Activated CD4-positive, alpha-beta T cell treated with anti-CD3 and anti-CD28 coated beads, Interleukin-2, amount 10 ng/mL, durations not matched to agents 24 days and 14 days (primary cell): ENCODE measurements at regions not wholly inside any gene's neighbourhood (a gene's known extent, or its start where the extent isn't known, plus 50 kb on each side); places are given as distances from the start of the nearest gene placed in this dataset.

Experiments
- DNase-seq: peaks from one replicate; pipeline ENCODE4 v3.0.0; 2022
- H3K27ac Mint-ChIP-seq: one replicate; pipeline ENCODE4 v1.8.0; 2022; ENCODE audit warnings: mild to moderate bottlenecking, mixed read lengths
- H3K27me3 Mint-ChIP-seq: one replicate; pipeline ENCODE4 v1.8.0; 2022; ENCODE audit warnings: mixed read lengths
- H3K36me3 Mint-ChIP-seq: one replicate; pipeline ENCODE4 v1.8.0; 2022; ENCODE audit warnings: low read depth, mild to moderate bottlenecking, mixed read lengths
- H3K4me1 Mint-ChIP-seq: one replicate; pipeline ENCODE4 v1.8.0; 2021; ENCODE audit warnings: mixed read lengths
- H3K4me3 Mint-ChIP-seq: one replicate; pipeline ENCODE4 v1.8.0; 2022; ENCODE audit warnings: mild to moderate bottlenecking, moderate library complexity, mixed read lengths
- H3K9me3 Mint-ChIP-seq: one replicate; pipeline ENCODE4 v1.8.0; 2021; ENCODE audit warnings: mixed read lengths
- intact Hi-C: fragments of 100-400 bp; cut with micrococcal nuclease; formaldehyde crosslinking; loops from one replicate; pipeline ENCODE4 v1.15.1; 2023

DNA sequence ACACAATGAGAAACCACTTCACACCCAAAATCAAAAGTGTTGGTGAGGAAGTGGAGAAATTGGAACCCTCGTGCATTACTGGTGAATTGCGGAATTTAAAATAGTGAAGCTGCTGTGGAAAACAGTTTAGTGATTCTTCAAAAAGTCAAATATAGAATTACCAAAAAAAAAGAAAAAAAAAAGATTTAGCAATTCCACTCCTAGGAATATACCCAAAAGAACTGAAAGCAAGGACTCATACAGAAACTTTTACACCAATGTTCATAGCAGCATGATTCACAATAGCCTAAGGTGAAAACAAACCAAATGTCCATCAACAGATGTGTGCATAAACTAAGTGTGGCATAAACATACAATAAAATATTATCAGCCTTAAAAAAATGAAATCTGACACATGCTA, 364.3 kb upstream of the FAM241A start:
- no peak for DNase-seq
- Mint-ChIP-seq H3K9me3 (no peaks in the 10 kb centered on the region), H3K4me1 (no peaks in the 10 kb centered on the region), H3K27ac (no peak overlapping the region), H3K27me3 (no peaks in the 10 kb centered on the region), H3K4me3 (no peak overlapping the region), H3K36me3 (no peaks in the 10 kb centered on the region)
- intact Hi-C loops, result no loop called here

DNA sequence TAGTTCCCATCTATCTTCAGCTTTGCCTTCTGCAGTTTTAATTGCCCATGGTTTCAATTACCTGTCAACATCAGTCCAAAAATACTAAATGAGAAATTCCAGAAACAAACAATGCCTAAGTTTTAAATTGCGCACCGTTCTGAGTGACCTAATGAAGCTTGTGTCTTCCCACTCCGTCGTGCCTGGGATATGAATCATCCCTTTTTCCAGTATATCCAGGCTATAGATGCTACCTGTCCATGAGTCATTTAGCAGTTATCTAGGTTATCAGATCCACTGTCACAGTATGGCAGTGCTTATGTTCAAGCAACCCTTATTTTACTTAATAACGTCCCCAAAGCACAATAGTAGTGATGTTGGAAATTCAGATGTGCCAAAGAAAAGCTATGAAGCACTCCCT, 363.6 kb upstream of the FAM241A start:
- no peaks in the 10 kb centered on the region for H3K4me1 Mint-ChIP-seq

DNA sequence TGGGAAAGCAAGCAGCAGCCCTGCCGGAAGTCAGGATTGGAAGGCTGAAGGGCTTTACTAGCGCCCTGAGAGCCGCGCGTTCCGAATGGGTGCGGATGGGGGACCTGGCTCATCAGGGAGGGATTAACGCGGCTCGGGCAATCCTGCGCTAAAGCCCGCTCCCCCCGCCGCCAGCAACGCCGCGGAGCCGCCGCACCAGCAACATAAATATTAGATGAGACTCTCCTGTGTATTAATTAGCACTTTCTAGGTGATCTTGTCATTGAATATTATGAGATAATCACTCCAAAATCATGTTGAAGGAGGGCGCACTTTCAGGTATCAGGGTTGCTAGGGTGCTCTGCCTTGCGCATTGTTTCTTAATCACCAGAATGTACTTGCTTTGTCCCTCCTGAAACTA, 357.2 kb upstream of the FAM241A start:
- no peaks in the 10 kb centered on the region for H3K4me1 Mint-ChIP-seq
- no peak overlapping the region for H3K4me3 Mint-ChIP-seq
- H3K27ac Mint-ChIP-seq, result no peak overlapping the region
- H3K27me3 Mint-ChIP-seq, result peaks cover 8% of the 10 kb centered on the region
- no peak for DNase-seq
- no peaks in the 10 kb centered on the region for H3K9me3 Mint-ChIP-seq
- intact Hi-C loops, result no loop called here
- no peaks in the 10 kb centered on the region for H3K36me3 Mint-ChIP-seq

More for the DNA sequence above, 363.6 kb upstream of the FAM241A start:
- no peak overlapping the region for H3K4me3 Mint-ChIP-seq
- no peaks in the 10 kb centered on the region for H3K36me3 Mint-ChIP-seq
- no peak for DNase-seq
- no peaks in the 10 kb centered on the region for H3K9me3 Mint-ChIP-seq
- no peaks in the 10 kb centered on the region for H3K27me3 Mint-ChIP-seq
- H3K27ac Mint-ChIP-seq, result no peak overlapping the region
- intact Hi-C loops, result no loop called here

DNA sequence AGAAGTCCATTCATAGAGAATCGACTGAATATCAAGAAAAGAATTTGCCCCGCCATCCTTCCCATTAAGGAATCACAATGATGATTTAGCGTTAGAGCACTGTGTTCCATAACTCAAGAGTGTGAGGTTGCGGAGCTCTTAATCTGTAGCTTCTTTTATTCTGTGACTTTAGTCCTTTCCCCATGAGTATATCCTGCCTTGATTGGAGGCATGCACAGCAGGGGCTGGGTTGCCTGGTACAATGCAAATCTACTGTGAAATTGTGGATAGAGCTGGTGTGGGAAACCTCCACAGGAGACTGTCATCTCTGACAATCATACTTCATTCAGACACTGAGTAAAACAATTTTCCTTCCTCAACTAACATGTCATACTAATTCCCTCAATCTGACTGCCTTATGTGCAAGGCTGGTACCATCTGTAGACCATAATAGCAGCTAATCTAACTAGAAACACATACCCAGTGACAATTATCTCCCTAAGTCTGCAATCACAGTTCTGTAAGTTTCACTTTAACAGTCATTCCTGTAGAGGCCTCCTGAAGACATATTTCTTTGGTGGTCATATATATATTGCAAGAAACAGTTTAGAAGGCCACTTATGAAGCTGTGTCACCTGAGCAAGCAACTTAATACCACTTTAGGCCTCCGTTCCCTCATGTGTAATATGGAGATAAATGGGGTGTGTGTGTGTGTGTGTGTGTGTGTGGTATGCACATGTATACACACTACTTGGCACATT, 355.2 kb upstream of the FAM241A start:
- no peaks in the 10 kb centered on the region for H3K36me3 Mint-ChIP-seq
- no peaks in the 10 kb centered on the region for H3K9me3 Mint-ChIP-seq
- intact Hi-C loops, result no loop called here
- no peak for DNase-seq
- peaks cover 8% of the 10 kb centered on the region for H3K27me3 Mint-ChIP-seq
- H3K4me1 Mint-ChIP-seq, result no peaks in the 10 kb centered on the region
- H3K27ac Mint-ChIP-seq, result no peak overlapping the region
- H3K4me3 Mint-ChIP-seq, result no peak overlapping the region

DNA sequence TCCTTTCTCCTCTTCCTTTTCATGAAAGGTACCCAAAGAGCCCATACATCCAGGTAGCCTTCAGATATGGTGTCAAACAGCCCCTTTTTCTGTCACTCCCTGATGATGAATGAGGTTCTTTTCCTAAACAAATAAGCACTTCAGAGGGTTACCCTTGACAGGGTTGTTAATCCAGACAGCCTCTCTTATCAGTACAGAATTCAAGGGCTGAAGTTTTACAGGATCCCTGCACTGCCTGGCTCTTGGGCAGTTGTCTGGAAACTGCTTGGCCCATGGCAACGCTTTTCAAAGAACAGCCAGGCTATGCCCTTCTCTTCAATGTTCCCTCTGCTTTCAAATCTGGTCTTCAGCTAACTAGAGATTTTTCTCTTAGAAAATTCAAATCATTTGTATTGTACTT, 352.6 kb upstream of the FAM241A start:
- Mint-ChIP-seq H3K36me3 (no peaks in the 10 kb centered on the region), H3K9me3 (no peaks in the 10 kb centered on the region)

DNA sequence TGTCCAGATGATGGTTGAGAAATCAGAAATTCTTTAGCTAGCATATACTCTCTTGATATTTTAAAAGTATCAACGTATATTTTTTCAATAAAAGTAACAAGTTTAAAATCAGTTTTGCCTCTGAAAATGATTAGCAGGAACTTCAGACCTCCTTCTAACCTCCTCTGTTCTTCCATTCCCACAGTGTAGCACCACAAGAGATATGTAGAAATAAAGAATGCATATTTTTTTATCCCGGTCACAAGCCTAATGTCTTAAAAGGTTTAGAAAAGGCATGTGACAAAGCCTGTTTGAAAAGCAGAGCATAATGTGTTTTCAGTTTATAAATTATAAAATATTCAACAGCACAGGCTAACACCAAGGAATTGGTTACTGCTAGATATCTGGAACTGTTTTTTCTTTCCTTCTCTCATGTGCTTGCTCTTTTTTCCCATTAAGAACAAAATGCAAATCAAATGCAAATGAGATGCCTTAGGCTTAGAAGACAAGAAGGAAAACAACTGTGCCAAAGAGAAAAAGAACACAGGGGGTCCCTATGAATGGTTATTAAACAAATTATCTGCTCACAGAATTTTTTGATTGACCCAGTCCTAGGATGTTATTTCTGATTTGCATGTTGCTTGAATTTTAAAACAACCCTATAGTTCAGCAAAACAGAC, 351.7 kb upstream of the FAM241A start:
- H3K4me3 Mint-ChIP-seq, result no peak overlapping the region
- no peaks in the 10 kb centered on the region for H3K9me3 Mint-ChIP-seq
- DNase-seq, result no peak
- H3K27me3 Mint-ChIP-seq, result peaks cover 2% of the 10 kb centered on the region
- intact Hi-C loops, result no loop called here
- no peaks in the 10 kb centered on the region for H3K36me3 Mint-ChIP-seq
- no peak overlapping the region for H3K27ac Mint-ChIP-seq
- no peaks in the 10 kb centered on the region for H3K4me1 Mint-ChIP-seq

More for the DNA sequence above, 352.6 kb upstream of the FAM241A start:
- Mint-ChIP-seq H3K4me3 (no peak overlapping the region), H3K27ac (no peak overlapping the region), H3K4me1 (no peaks in the 10 kb centered on the region), H3K27me3 (peaks cover 6% of the 10 kb centered on the region)
- intact Hi-C loops, result no loop called here
- DNase-seq, result no peak

DNA sequence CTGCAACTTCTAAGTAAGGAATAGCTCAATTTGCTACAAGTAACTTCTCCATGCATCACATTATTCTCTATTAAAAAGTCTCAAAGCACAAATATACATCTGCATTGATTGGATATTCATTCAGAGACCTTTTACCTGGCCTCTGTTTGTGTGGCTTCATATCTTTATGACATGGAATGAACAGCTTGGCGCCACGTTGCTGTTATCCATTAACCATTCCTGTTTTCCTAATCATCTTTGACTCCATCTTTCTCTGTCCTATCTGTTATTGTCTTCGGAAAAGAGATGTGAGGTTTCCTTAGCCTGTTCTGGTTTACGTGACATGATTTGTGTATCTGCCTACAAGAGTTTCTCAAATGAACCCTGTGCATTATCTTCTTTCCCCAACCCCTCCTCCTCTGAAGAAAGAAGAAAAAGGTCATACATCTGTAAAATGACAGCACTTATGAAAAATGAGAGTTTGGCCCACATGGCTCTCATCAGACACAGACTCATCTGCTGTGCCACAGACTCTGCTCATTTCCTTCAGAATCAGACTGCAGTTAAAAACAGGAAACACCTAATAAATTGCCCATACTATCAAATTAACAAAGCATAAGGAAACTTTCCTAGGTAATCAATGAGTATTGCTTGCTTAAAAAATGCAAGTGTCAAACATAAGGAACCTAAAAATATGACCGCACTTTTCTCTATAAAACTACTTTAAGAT, 347.6 kb upstream of the FAM241A start:
- H3K27me3 Mint-ChIP-seq, result no peaks in the 10 kb centered on the region
- intact Hi-C loops, result no loop called here
- no peaks in the 10 kb centered on the region for H3K36me3 Mint-ChIP-seq
- no peak overlapping the region for H3K4me3 Mint-ChIP-seq
- no peak for DNase-seq
- no peaks in the 10 kb centered on the region for H3K9me3 Mint-ChIP-seq
- H3K4me1 Mint-ChIP-seq, result no peaks in the 10 kb centered on the region
- H3K27ac Mint-ChIP-seq, result no peak overlapping the region

DNA sequence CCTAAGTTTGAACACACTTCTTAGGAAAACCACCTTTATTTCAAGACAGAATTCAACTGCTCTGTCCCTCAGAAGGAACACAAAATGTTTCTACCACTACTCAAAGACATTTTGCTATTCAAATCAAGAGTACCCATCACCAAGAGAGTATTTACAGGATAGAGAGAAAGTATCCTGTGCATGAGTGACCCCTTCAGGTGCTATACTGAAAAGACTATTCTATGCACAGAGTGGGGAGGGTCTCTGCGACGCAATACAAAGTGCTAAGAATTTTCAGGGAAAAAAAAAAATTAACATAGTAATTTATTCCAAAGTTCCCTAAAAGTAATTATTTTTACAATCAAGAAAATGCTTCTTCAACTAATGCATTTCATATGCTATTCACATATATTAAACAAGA, 346.4 kb upstream of the FAM241A start:
- no peaks in the 10 kb centered on the region for H3K36me3 Mint-ChIP-seq

DNA sequence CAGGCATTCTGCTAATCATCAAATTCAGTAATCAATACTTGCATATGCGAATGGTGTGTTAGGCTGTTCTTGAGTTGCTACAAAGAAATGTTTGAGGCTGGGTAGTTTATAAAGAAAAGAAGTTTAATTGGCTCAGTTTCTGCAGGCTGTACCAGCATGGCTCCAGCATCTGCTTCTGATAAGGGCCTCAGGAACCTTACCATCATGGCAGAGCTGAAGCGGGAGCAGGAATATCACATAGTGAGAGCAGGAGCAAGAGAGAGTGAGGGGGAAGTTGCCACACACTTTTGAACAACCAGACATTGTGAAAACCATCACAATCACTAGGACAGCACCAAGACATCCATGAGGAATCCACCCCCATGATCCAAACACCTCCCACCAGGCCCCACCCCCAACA, 344.7 kb upstream of the FAM241A start:
- DNase-seq, result no peak
- no peak overlapping the region for H3K4me3 Mint-ChIP-seq
- intact Hi-C loops, result no loop called here
- H3K9me3 Mint-ChIP-seq, result no peaks in the 10 kb centered on the region
- no peaks in the 10 kb centered on the region for H3K4me1 Mint-ChIP-seq
- H3K27me3 Mint-ChIP-seq, result no peaks in the 10 kb centered on the region
- H3K36me3 Mint-ChIP-seq, result no peaks in the 10 kb centered on the region
- H3K27ac Mint-ChIP-seq, result no peak overlapping the region

More for the DNA sequence above, 346.4 kb upstream of the FAM241A start:
- H3K4me1 Mint-ChIP-seq, result no peaks in the 10 kb centered on the region
- H3K27me3 Mint-ChIP-seq, result no peaks in the 10 kb centered on the region
- H3K27ac Mint-ChIP-seq, result no peak overlapping the region
- no peak for DNase-seq
- H3K9me3 Mint-ChIP-seq, result no peaks in the 10 kb centered on the region
- no peak overlapping the region for H3K4me3 Mint-ChIP-seq
- intact Hi-C loops, result no loop called here

DNA sequence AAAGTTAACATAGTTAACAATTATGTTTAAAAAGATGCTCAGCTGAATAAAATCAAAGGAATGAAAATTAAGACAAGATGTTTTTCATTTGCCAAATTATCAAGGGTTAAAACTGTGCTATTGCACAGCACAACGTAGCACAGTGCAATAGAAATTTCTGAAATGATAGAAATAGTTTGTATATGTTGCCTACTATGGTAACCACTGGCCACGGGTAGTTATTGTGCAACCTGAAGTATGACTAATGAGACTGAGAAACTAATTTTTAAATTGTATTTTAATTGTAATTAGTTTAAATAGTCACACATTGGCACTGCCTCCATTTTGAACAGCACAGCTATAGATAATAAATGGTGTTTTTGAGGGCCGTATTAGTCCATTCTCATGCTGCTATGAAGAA, 343.1 kb upstream of the FAM241A start:
- Mint-ChIP-seq H3K9me3 (no peaks in the 10 kb centered on the region), H3K4me3 (no peak overlapping the region), H3K27me3 (no peaks in the 10 kb centered on the region), H3K36me3 (no peaks in the 10 kb centered on the region), H3K4me1 (no peaks in the 10 kb centered on the region), H3K27ac (no peak overlapping the region)
- no peak for DNase-seq
- intact Hi-C loops, result no loop called here

DNA sequence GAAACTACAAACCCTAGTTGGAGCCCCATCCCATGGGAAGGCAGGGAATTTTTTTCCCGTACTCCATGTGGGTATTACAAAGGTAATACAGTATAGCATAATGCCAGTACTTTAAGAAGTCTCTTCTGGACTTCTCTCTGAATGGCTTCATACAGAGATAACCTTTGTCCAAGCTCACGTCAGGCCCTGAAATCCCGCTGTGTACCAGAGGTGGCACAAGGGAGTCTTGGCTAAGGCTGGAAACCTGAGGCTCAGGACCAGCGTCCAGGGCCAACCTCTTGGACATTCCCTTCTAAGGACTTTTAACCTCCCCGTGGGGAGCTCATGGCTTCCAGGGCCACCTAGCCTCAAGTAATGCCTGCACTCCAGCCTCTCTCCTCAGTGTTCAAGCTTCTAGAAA, 338.9 kb upstream of the FAM241A start:
- no peaks in the 10 kb centered on the region for H3K36me3 Mint-ChIP-seq
- intact Hi-C loops, result no loop called here
- H3K9me3 Mint-ChIP-seq, result no peaks in the 10 kb centered on the region
- H3K27me3 Mint-ChIP-seq, result no peaks in the 10 kb centered on the region
- H3K27ac Mint-ChIP-seq, result no peak overlapping the region
- no peak overlapping the region for H3K4me3 Mint-ChIP-seq
- H3K4me1 Mint-ChIP-seq, result no peaks in the 10 kb centered on the region
- DNase-seq, result no peak

DNA sequence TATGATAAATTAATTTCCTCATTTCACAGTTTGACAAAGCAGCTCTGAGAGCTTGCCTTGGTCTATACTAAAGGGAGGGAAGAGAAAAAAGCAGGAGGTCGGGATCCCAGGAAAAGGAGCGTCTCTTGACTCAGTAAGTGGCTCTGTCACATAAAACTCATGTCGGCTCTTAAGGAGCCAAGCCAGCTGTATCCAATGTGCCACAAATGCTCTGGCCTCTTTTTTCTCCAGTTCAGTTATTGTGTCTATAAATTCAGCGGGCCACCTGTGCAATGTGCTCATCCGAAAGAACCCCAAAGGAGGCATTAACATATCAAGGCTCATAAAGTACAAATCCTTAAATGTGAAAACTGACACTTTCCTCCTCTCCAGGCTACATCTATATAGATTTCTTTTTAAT, 337.7 kb upstream of the FAM241A start:
- Mint-ChIP-seq H3K4me1 (no peaks in the 10 kb centered on the region), H3K9me3 (no peaks in the 10 kb centered on the region), H3K27ac (no peak overlapping the region), H3K4me3 (no peak overlapping the region), H3K36me3 (no peaks in the 10 kb centered on the region), H3K27me3 (no peaks in the 10 kb centered on the region)
- no peak for DNase-seq
- intact Hi-C loops, result no loop called here

DNA sequence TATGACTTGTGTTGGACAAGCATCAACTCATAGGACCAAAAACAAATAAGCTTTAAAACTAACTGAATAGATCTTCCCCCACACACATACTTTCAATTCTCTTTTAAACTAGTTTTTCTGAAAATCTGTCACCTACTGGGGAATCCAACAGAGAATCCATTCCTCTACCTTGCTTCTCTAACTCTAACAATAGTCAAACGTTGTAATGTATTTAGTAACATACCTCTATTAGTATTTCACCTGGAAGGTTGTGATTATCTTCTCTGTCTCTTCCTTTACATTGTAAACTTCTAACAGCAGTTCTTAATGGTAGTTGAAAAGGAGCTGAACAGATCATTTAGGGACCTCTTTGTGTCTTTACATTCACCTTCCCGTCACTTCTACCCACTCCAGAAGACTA, 337.1 kb upstream of the FAM241A start:
- no peaks in the 10 kb centered on the region for H3K36me3 Mint-ChIP-seq
- H3K4me1 Mint-ChIP-seq, result no peaks in the 10 kb centered on the region
- no peaks in the 10 kb centered on the region for H3K9me3 Mint-ChIP-seq
- H3K4me3 Mint-ChIP-seq, result no peak overlapping the region
- H3K27me3 Mint-ChIP-seq, result no peaks in the 10 kb centered on the region
- intact Hi-C loops, result no loop called here
- no peak overlapping the region for H3K27ac Mint-ChIP-seq
- DNase-seq, result no peak

DNA sequence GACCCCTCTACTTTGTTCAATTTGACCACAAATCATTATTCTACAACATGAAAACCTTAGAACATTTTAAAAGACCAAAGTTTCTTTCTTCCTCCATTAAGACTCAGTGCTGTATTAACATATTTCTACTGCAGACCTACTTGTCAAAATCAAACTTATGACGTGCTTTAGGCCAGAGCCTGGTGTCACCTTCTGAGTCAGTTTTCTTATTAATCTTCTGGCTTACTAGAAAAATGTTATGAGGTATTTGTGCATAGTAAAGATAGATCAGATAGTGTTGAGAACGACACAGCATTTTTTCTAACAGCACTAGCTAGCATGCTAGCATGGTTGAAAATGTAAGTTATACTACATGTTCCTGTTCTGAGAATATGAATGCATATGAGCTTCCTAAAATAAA, 333.6 kb upstream of the FAM241A start:
- H3K4me1 Mint-ChIP-seq, result no peaks in the 10 kb centered on the region

More for the DNA sequence above, 333.6 kb upstream of the FAM241A start:
- DNase-seq, result no peak
- Mint-ChIP-seq H3K27ac (no peak overlapping the region), H3K36me3 (no peaks in the 10 kb centered on the region), H3K27me3 (no peaks in the 10 kb centered on the region), H3K4me3 (no peak overlapping the region), H3K9me3 (no peaks in the 10 kb centered on the region)
- intact Hi-C loops, result no loop called here
